Keratinocyte (primary cell): ENCODE measurements at regions not wholly inside any gene's neighbourhood (a gene's known extent, or its start where the extent isn't known, plus 50 kb on each side); places are given as distances from the start of the nearest gene placed in this dataset.

ENCODE experiments used
- DNase-seq: peaks from one replicate; pipeline ENCODE4 v3.0.0-alpha.2; 2011; ENCODE audit warnings: low read depth, missing footprints, low spot score
- FAIRE-seq: peaks from 2 replicates; lab custom pipeline; 2011; peaks lifted over from hg19 to GRCh38; lab: Jason Lieb, UNC
- H2AFZ ChIP-seq: 2 replicates; pipeline ENCODE4 v1.6.0; 2012; ENCODE audit warnings: low read length, control low read depth, inconsistent platforms; ENCODE audit not compliant: control insufficient read depth
- H3K27ac ChIP-seq: 2 replicates; pipeline ENCODE4 v1.5.1; 2011; ENCODE audit warnings: low read length; ENCODE audit not compliant: control insufficient read depth, insufficient read depth
- H3K27me3 ChIP-seq: 3 replicates; pipeline ENCODE4 v1.6.0; 2011; ENCODE audit warnings: low read length; ENCODE audit not compliant: control insufficient read depth, insufficient read depth; ENCODE audit errors: extremely low read depth
- H3K36me3 ChIP-seq, 2 experiments: 2 replicates in 1 of 2; 3 replicates in 1 of 2; pipeline ENCODE4 v1.5.1; 2011; ENCODE audit warnings: low read length in 2 of 2, mild to moderate bottlenecking in 1 of 2; ENCODE audit not compliant: control insufficient read depth in 2 of 2, insufficient read depth in 2 of 2; ENCODE audit errors: extremely low read depth in 1 of 2
- H3K4me1 ChIP-seq: 3 replicates; pipeline ENCODE4 v1.5.1; 2011; ENCODE audit warnings: low read length; ENCODE audit not compliant: control insufficient read depth, insufficient read depth; ENCODE audit errors: extremely low read depth
- H3K4me2 ChIP-seq: 3 replicates; pipeline ENCODE4 v1.6.0; 2011; ENCODE audit warnings: low read depth, low read length; ENCODE audit not compliant: control insufficient read depth, insufficient read depth; ENCODE audit errors: extremely low read depth
- H3K4me3 ChIP-seq, 3 experiments: fragments of 200-600 bp in 1 of 3; sonication (generic) in 1 of 3; 2 replicates in 2 of 3; 3 replicates in 1 of 3; pipeline ENCODE4 v1.5.1; 2011 to 2016; ENCODE audit warnings: low read length in 3 of 3, mild to moderate bottlenecking in 3 of 3, control low read depth in 2 of 3, inconsistent platforms in 1 of 3, low read depth in 1 of 3, mixed read lengths in 1 of 3, mixed run types in 1 of 3, moderate library complexity in 1 of 3; ENCODE audit not compliant: control insufficient read depth in 2 of 3, insufficient read depth in 2 of 3; ENCODE audit errors: extremely low read depth in 1 of 3
- H3K79me2 ChIP-seq: 2 replicates; pipeline ENCODE4 v1.6.0; 2012; ENCODE audit warnings: low read length; ENCODE audit not compliant: control insufficient read depth, insufficient read depth
- H3K9ac ChIP-seq: 3 replicates; pipeline ENCODE4 v1.6.0; 2011; ENCODE audit warnings: low read length; ENCODE audit not compliant: control insufficient read depth, insufficient read depth; ENCODE audit errors: extremely low read depth
- H3K9me1 ChIP-seq: 3 replicates; pipeline ENCODE4 v1.6.0; 2011; ENCODE audit warnings: low read length; ENCODE audit not compliant: control insufficient read depth, insufficient read depth; ENCODE audit errors: extremely low read depth
- H3K9me3 ChIP-seq: 2 replicates; pipeline ENCODE4 v1.5.1; 2012; ENCODE audit warnings: low read depth, low read length; ENCODE audit not compliant: control insufficient read depth
- H4K20me1 ChIP-seq: 3 replicates; pipeline ENCODE4 v1.6.0; 2011; ENCODE audit warnings: low read length; ENCODE audit not compliant: control insufficient read depth, insufficient read depth; ENCODE audit errors: extremely low read depth
- CTCF ChIP-seq, 3 experiments: IDR thresholded peaks in 1 of 3; conservative IDR thresholded peaks in 1 of 3; optimal IDR thresholded peaks in 1 of 3; 2 replicates in 2 of 3; 3 replicates in 1 of 3; pipeline versions ENCODE3 to v1.5.1; 2011; ENCODE audit warnings: low read length in 3 of 3, mild to moderate bottlenecking in 3 of 3, moderate library complexity in 2 of 3, control low read depth in 1 of 3, inconsistent platforms in 1 of 3; ENCODE audit not compliant: insufficient read depth in 2 of 3; ENCODE audit errors: extremely low read depth in 1 of 3
- EZH2 ChIP-seq: IDR thresholded peaks from one replicate; pipeline ENCODE4 v1.6.1; 2012; ENCODE audit warnings: inconsistent platforms, mild to moderate bottlenecking, low read length, moderate library complexity
- dilution Hi-C: fragments of 300-500 bp; cut with MboI; formaldehyde crosslinking; loops from one replicate; pipeline ENCODE4 v1.7.0; 2020; ENCODE audit warnings: low sequenced_read_pairs; ENCODE audit not compliant: extremely low pct_ligation_motif_present

- Histone ChIP-seq H3K4me2 (no peak overlapping the region), H3K4me3 (no peak overlapping the region), H4K20me1 (no peaks in the 10 kb centered on the region), H3K9ac (no peak overlapping the region), H3K27me3 (no peaks in the 10 kb centered on the region), H2AFZ (no peak overlapping the region), H3K79me2 (no peaks in the 10 kb centered on the region), H3K9me1 (no peaks in the 10 kb centered on the region), H3K4me1 (no peaks in the 10 kb centered on the region), H3K9me3 (no peaks in the 10 kb centered on the region), H3K36me3 (no peaks in the 10 kb centered on the region), H3K27ac (no peak overlapping the region)
- TF ChIP-seq EZH2 (no peak), CTCF (optimal IDR thresholded peaks at IDR 0.05 in 1 of 3, IDR thresholded peaks at IDR 0.05 in 1 of 3, conservative IDR thresholded peaks at IDR 0.05 in 1 of 3; ENCODE audit: extremely low read depth in 1 of 3, insufficient read depth in 2 of 3, low read length in 3 of 3) (no peak)
- FAIRE-seq (no peak), DNase-seq (no peak)
- dilution Hi-C loops: no loop called here
These were observed 1263.2 kb downstream of the FAM181B start for GRCh38 chr11:81470446-81470845.

- DNase-seq (no peak), FAIRE-seq (no peak)
- Histone ChIP-seq H3K27ac (no peak overlapping the region), H3K4me1 (no peaks in the 10 kb centered on the region), H3K9me1 (no peaks in the 10 kb centered on the region), H3K79me2 (no peaks in the 10 kb centered on the region), H3K4me3 (no peak overlapping the region), H2AFZ (no peak overlapping the region), H3K9me3 (no peaks in the 10 kb centered on the region), H3K4me2 (no peak overlapping the region), H3K27me3 (no peaks in the 10 kb centered on the region), H4K20me1 (no peaks in the 10 kb centered on the region), H3K9ac (no peak overlapping the region), H3K36me3 (no peaks in the 10 kb centered on the region)
- TF ChIP-seq CTCF (optimal IDR thresholded peaks at IDR 0.05 in 1 of 3, IDR thresholded peaks at IDR 0.05 in 1 of 3, conservative IDR thresholded peaks at IDR 0.05 in 1 of 3; ENCODE audit: extremely low read depth in 1 of 3, insufficient read depth in 2 of 3, low read length in 3 of 3) (no peak), EZH2 (no peak)
- dilution Hi-C loops: no loop called here
These were observed 1273.8 kb downstream of the FAM181B start for GRCh38 chr11:81459766-81460306.
